ENCODE measurements at regions not wholly inside any gene's neighbourhood (a gene's known extent, or its start where the extent isn't known, plus 50 kb on each side); places are given as distances from the start of the nearest gene placed in this dataset.

- TF ChIP-seq CTCF (optimal IDR thresholded peaks at IDR 0.05 in 1 of 3, IDR thresholded peaks at IDR 0.05 in 1 of 3, conservative IDR thresholded peaks at IDR 0.05 in 1 of 3; ENCODE audit: extremely low read depth in 1 of 3, insufficient read depth in 2 of 3, low read length in 3 of 3) (no peak), EZH2 (IDR thresholded peaks at IDR 0.05; ENCODE audit: low read length) (no peak)
Measured at GRCh38 chr17:55622547-55622946, 100.1 kb downstream of the TMEM100 start.

Data from keratinocyte (primary cell).